ENCODE measurements at regions not wholly inside any gene's neighbourhood (a gene's known extent, or its start where the extent isn't known, plus 50 kb on each side); places are given as distances from the start of the nearest gene placed in this dataset.

GRCh38 chr10:61834519-61834918 lies 67.0 kb upstream of the ARID5B start:
- TF ChIP-seq CTCF (IDR thresholded peaks at IDR 0.05; ENCODE audit: control insufficient read depth, extremely low read depth, insufficient read depth), result no peak
- no peak overlapping the region for H3K4me3 ChIP-seq (ENCODE audit: low read depth, low read length)
- DNase-seq (ENCODE audit: low read depth), result peak; percentile 43

- peak; percentile 56 for DNase-seq (ENCODE audit: low read depth)
- H3K4me3 ChIP-seq (ENCODE audit: low read depth, low read length), result no peak overlapping the region
- TF ChIP-seq CTCF (IDR thresholded peaks at IDR 0.05; ENCODE audit: control insufficient read depth, extremely low read depth, insufficient read depth), result peak; percentile 52
These were observed 66.2 kb upstream of the ARID5B start for GRCh38 chr10:61835069-61835945.

- peak; percentile 35 for DNase-seq (ENCODE audit: low read depth)
- peak overlapping the region; percentile 0; the same call in 1 of the 2 replicates for H3K4me3 ChIP-seq (ENCODE audit: low read depth, low read length)
- no peak for TF ChIP-seq CTCF (IDR thresholded peaks at IDR 0.05; ENCODE audit: control insufficient read depth, extremely low read depth, insufficient read depth)
These were observed 65.3 kb upstream of the ARID5B start for GRCh38 chr10:61835946-61836887.

GRCh38 chr10:61836888-61837754 lies 64.4 kb upstream of the ARID5B start:
- TF ChIP-seq CTCF (IDR thresholded peaks at IDR 0.05; ENCODE audit: control insufficient read depth, extremely low read depth, insufficient read depth), result no peak
- H3K4me3 ChIP-seq (ENCODE audit: low read depth, low read length), result no peak overlapping the region; the same call in 1 of the 2 replicates
- peak; percentile 48 for DNase-seq (ENCODE audit: low read depth)

GRCh38 chr10:61837755-61838171 lies 63.7 kb upstream of the ARID5B start:
- no peak for TF ChIP-seq CTCF (IDR thresholded peaks at IDR 0.05; ENCODE audit: control insufficient read depth, extremely low read depth, insufficient read depth)
- no peak for DNase-seq (ENCODE audit: low read depth)
- no peak overlapping the region for H3K4me3 ChIP-seq (ENCODE audit: low read depth, low read length)

GRCh38 chr10:61839916-61840315 lies 61.6 kb upstream of the ARID5B start:
- DNase-seq (ENCODE audit: low read depth), result peak; percentile 38
- no peak for TF ChIP-seq CTCF (IDR thresholded peaks at IDR 0.05; ENCODE audit: control insufficient read depth, extremely low read depth, insufficient read depth)
- no peak overlapping the region for H3K4me3 ChIP-seq (ENCODE audit: low read depth, low read length)
